ENCODE measurements at regions not wholly inside any gene's neighbourhood (a gene's known extent, or its start where the extent isn't known, plus 50 kb on each side); places are given as distances from the start of the nearest gene placed in this dataset.

- Mint-ChIP-seq H3K9me3 (peaks cover 28% of the 10 kb centered on the region), H3K27me3 (ENCODE audit: insufficient read depth) (no peaks in the 10 kb centered on the region), H3K27ac (no peak overlapping the region), H3K4me1 (peaks cover 16% of the 10 kb centered on the region), H3K4me3 (no peak overlapping the region), H3K36me3 (ENCODE audit: low read depth) (no peaks in the 10 kb centered on the region)
- H3K36me3 ChIP-seq (ENCODE audit: control insufficient read depth, insufficient read depth, low read length) = no peaks in the 10 kb centered on the region
- TF ChIP-seq CTCF (conservative IDR thresholded peaks at IDR 0.05) = no peak
- no peak overlapping the region for H3K9ac ChIP-seq (ENCODE audit: extremely low read depth, low read length, poor library complexity, severe bottlenecking)
- H3K9me3 ChIP-seq (ENCODE audit: control insufficient read depth, low read length) = peaks cover 36% of the 10 kb centered on the region
- no peak overlapping the region for H3K4me3 ChIP-seq (ENCODE audit: low read length)
- no peak overlapping the region for H3K27ac ChIP-seq (ENCODE audit: low read depth, low read length)
- H3K4me1 ChIP-seq (ENCODE audit: control insufficient read depth, insufficient read depth, low read length) = no peaks in the 10 kb centered on the region
- 86 to 95% methylated on average over 3 of the region's 3 CpGs for WGBS, 2 experiments (ENCODE audit: insufficient coverage in 1 of 2, insufficient read length in 1 of 2)
- DNase-seq = no peak
- H3K27me3 ChIP-seq (ENCODE audit: control insufficient read depth, insufficient read depth, low read length, poor library complexity, severe bottlenecking) = no peaks in the 10 kb centered on the region
Observed at GRCh38 chr1:199101635-199102034, 462.8 kb downstream of the PTPRC start.

- Histone ChIP-seq H3K9me3 (ENCODE audit: control insufficient read depth, low read length) (peaks cover 34% of the 10 kb centered on the region), H3K27me3 (ENCODE audit: control insufficient read depth, insufficient read depth, low read length, poor library complexity, severe bottlenecking) (no peaks in the 10 kb centered on the region), H3K4me1 (ENCODE audit: control insufficient read depth, insufficient read depth, low read length) (no peaks in the 10 kb centered on the region), H3K9ac (ENCODE audit: extremely low read depth, low read length, poor library complexity, severe bottlenecking) (no peak overlapping the region), H3K36me3 (ENCODE audit: control insufficient read depth, insufficient read depth, low read length) (no peaks in the 10 kb centered on the region), H3K27ac (ENCODE audit: low read depth, low read length) (no peak overlapping the region), H3K4me3 (ENCODE audit: low read length) (no peak overlapping the region)
- peaks cover 27% of the 10 kb centered on the region for H3K9me3 Mint-ChIP-seq
- H3K36me3 Mint-ChIP-seq (ENCODE audit: low read depth) = no peaks in the 10 kb centered on the region
- WGBS, 2 experiments (ENCODE audit: insufficient coverage in 1 of 2, insufficient read length in 1 of 2) = 88 to 96% methylated on average over 3 of the region's 3 CpGs
- TF ChIP-seq CTCF (conservative IDR thresholded peaks at IDR 0.05) = no peak
- H3K27me3 Mint-ChIP-seq (ENCODE audit: insufficient read depth) = no peaks in the 10 kb centered on the region
- DNase-seq = no peak
- no peak overlapping the region for H3K4me3 Mint-ChIP-seq
- H3K27ac Mint-ChIP-seq = no peak overlapping the region
- H3K4me1 Mint-ChIP-seq = peaks cover 14% of the 10 kb centered on the region
Observed at GRCh38 chr1:199102239-199102638, 463.4 kb downstream of the PTPRC start.

- Mint-ChIP-seq H3K4me3 (no peak overlapping the region), H3K27me3 (ENCODE audit: insufficient read depth) (no peaks in the 10 kb centered on the region), H3K9me3 (peaks cover 27% of the 10 kb centered on the region), H3K36me3 (ENCODE audit: low read depth) (no peaks in the 10 kb centered on the region), H3K4me1 (no peaks in the 10 kb centered on the region), H3K27ac (no peak overlapping the region)
- H3K4me1 ChIP-seq (ENCODE audit: control insufficient read depth, insufficient read depth, low read length) = no peaks in the 10 kb centered on the region
- peaks cover 23% of the 10 kb centered on the region for H3K9me3 ChIP-seq (ENCODE audit: control insufficient read depth, low read length)
- DNase-seq = no peak
- TF ChIP-seq CTCF (conservative IDR thresholded peaks at IDR 0.05) = no peak
- WGBS, 2 experiments (ENCODE audit: insufficient coverage in 1 of 2, insufficient read length in 1 of 2) = 100% methylated on average over 1 to 3 of the region's 3 CpGs
- no peaks in the 10 kb centered on the region for H3K27me3 ChIP-seq (ENCODE audit: control insufficient read depth, insufficient read depth, low read length, poor library complexity, severe bottlenecking)
- no peak overlapping the region for H3K4me3 ChIP-seq (ENCODE audit: low read length)
- no peak overlapping the region for H3K9ac ChIP-seq (ENCODE audit: extremely low read depth, low read length, poor library complexity, severe bottlenecking)
- H3K36me3 ChIP-seq (ENCODE audit: control insufficient read depth, insufficient read depth, low read length) = no peaks in the 10 kb centered on the region
- no peak overlapping the region for H3K27ac ChIP-seq (ENCODE audit: low read depth, low read length)
Observed at GRCh38 chr1:199109160-199109559, 470.3 kb downstream of the PTPRC start.

Measured in endodermal cell (in vitro differentiated cells).